HG03575 (cell line): ENCODE measurements at regions not wholly inside any gene's neighbourhood (a gene's known extent, or its start where the extent isn't known, plus 50 kb on each side); places are given as distances from the start of the nearest gene placed in this dataset.

Source experiments
- ATAC-seq: cut with Tn5 transposase; IDR thresholded peaks from one replicate; pipeline ENCODE4 v1.9.1; 2021; ENCODE audit not compliant: unreplicated experiment, insufficient number of reproducible peaks, low FRiP score; ENCODE audit errors: extremely low read depth

DNA sequence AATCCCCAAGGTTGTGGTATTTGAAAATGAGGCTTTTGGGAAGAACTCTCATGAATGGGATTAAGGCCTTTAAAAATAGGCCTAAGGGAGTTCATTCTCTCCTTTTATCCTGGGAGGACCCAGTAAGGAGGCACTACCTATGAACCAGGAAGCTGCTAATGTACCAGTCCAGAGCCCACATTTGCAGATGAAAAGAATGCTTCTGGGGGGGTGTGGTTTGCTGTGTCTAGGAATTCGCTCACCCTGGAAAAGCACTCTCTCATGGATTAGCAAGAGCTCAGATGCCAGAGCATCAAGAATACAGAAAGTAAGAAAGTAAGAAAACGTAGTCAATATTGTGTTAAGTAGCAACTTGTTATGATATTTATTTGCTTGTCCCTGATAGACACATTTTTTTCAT, 785.7 kb upstream of the GYPC start:
- ATAC-seq, result no peak

DNA sequence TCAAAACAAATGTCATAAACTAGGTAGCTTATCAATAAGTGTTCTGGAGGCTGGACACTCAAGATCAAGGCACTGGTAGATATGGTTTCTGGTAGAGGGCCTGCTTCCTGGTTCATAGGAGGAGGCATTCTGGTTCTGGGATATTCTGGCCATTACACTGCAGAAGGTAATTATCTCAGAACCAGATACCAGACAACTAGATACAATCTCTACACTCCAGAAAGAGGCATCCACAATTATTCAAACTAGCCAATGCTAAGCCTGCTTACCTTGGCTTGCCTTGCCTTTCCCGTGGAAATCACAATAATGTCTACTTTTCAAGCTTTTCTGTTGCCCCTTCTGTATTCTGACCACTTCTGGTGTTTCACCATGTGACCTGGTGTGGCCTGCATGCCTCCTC, 785.2 kb upstream of the GYPC start:
- ATAC-seq, result no peak

DNA sequence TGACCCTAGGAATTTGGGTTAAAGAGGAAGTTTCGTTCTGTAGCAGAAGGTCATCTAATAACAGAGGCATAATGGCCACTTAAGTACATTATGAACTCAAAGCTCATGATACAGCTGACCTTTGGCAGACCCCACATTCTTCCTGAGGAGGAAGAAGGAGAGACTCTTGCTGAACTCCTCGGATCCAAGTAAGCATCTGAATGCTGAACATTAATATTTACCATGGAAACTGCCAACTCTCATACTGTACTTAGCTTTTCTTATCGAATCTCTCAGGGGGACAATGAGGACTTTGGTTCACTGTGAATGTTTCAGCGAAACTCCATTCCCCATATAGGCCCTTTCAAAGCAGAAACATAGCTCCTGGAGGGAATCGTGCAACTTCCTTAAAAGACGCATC, 781.4 kb upstream of the GYPC start:
- no peak for ATAC-seq

DNA sequence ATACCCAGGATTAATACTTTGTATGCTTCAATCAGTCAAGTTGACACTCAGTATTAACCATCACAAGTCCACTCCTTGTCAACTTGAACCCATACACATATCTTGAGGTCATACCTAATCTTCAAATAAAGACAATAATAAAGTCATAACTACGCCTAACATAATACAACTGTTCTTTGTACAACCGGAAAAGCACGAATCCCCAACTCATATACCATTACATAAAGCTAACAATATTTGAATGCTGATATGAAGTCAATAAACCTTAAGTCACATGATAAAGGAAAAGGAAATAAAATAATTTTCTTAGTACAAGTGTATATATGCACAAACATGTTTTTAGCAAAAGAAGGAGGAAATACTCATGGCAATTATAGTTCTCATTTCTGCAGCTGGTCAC, 770.6 kb upstream of the GYPC start:
- ATAC-seq, result no peak

DNA sequence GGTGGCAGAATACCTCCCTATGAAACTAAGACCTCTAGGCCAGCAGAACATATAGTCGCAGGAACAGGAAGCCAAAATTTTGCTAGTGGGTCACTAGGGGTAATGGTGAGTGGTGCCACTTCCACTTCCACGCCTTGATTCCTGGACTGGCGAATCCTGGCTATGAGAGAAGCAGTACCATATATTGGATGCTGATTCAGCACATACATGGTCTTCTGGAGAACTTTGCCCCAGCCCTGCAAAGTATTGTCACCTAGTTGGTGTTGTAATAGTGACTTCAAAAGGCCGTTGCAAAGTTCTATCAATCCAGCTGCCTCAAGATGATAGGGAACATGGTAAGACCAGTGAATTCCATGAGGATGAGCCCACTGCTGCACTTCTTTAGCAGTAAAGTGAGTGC, 769.8 kb upstream of the GYPC start:
- no peak for ATAC-seq

DNA sequence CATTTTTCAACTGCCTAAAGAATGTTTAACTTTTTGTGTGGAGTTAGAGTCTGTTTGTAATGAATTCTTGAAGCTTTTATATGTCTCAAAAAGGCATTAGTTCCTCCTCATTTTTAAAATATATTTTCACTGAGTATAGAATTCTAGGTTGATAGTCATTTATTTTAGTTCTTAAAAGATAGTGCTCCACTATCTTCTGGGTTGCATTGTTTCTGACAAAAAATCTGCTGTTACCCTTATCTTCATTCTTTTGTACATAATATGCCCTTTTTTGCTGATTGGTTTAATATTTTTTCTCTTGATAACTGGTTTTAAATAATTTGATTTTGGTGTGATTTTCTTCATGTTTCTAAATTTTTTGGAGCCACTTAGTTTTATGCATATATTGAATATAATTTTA, 754.7 kb upstream of the GYPC start:
- ATAC-seq, result no peak

DNA sequence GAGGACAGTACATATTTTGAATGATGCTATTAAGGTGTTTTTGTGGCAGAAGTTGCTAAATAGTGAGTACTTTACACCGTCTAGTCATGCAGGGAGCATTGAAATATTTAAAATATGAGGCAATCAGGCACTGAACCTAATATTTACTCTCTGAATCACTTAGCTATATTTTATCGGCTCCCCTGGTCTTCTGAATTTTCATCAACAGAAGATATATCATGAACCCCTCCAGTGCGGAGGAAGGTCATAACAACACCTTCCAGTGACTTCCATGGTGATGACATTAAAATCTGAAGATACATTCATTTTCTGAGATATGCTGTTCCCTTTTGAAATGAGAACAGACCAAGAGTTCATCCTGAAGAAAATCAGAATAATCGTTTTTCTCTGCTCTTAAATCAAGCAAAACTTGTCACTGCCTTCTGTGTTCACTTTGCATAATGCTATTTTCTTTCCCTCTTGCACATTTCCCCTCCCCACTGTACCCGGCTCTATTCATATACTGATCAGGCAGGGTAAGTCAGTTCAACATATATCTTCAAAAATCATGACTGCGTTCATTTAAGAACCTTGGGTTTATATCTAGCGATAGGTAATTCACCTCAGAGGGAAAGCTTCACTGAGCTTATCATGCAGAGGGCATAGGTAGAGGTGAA, 729.9 kb upstream of the GYPC start:
- ATAC-seq, result no peak

DNA sequence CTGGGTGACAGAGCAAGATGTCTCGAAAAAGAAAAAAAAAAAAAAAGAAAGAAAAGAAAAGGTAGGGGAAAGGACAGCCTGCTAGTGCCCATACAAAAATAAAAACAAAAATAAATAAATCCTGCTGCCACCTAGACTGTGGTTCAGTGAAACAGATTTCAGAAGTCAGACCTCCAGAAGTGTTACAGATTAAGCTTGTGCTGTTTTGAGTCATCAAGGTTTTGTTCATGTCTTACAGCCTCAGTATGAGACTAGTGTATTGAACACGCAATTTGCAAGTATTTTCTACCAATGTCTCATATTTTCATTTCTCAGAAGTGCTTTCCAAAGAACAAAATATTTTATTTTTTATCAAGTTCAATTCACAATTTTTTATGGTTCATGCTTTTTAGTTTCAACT, 720.4 kb upstream of the GYPC start:
- no peak for ATAC-seq

DNA sequence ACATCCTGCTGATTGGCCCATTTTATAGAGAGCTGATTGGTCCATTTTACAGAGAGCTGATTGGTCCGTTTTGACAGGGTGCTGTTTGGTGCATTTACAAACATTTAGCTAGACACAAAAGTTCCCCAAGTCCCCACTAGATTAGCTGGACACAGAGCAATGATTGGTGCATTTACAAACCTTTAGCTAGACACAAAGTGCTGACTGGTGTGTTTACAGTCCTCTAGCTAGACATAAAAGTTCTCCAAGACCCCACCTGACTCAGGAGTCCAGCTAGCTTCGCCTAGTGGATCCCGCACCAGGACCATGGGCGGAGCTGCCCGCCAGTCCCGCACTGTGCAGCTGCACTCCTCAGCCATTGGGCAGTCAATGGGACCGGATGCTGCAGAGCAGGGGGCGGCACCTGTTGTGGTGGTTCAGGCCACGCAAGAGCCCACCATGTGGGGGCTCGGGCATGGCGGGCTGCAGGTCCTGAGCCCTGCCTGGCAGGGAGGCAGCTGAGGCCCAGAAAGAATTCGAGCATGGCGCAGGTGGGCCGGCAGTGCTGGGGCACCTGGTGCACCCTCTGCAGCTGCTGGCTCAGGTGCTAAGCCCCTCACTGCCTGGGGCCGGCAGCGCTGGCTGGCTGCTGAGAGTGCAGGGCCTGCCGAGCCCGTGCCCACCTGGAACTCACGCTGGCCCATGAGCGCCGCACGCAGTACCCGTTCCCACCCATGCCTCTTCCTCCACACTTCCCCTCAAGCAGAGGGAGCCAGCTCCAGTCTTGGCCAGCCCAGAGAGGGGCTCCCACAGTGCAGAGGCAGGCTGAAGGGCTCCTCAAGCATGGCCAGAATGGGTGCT, 713.2 kb upstream of the GYPC start:
- no peak for ATAC-seq

DNA sequence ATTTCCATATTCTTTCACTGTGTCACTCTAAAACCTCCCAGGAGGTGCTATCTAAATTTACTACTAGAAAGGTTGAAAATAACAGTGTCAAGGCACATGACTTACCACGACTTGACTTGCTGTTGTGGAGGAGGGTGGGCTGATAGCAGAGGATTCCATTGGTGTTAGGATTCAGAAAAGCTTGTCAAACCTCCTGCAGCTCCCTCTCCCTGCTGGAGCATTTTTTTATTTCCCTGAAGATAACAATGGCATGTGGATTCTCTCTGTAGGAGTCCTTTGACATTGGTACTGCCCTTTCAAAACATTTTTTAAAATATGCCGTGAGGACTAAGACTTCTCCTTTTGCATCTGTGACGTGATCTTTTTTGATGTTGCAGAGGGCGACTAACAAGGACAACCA, 696.9 kb upstream of the GYPC start:
- no peak for ATAC-seq

DNA sequence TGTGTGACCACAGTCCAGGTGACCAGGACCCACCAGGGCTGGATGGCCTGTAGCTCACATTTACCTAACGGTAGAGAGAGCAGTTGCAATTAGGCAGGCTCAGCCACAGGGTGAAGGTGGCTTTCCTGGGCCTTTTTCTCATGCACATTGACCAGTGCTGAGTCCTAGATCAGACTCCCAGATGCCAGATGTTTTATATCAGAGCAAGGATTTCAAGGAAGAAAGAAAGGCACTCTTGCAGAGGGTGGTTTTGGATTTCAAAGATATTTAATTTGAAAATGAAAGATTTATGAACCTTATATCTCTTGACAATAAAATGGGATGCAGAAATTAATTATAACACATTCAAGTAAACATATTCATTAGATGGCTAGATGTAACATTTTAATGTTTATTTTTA, 694.2 kb upstream of the GYPC start:
- ATAC-seq, result no peak

DNA sequence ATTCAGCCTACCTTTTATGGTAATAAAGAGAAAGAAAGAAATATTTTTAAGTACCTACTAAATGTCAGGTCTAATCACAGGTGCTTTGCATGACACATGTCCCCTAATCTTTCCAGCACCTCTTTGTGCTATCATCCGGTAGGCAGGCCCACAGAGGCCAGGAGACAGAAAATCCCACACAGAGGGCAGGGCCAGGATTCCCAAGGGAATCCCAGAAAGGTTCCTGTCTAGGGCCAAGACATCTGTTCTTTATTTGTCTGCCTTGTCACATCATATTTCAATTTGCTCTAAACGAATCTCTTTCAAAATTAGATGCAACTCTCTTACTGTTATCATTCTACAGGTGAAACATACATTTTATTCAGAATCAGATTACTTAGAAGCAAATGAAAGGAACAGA, 676.1 kb upstream of the GYPC start:
- no peak for ATAC-seq

DNA sequence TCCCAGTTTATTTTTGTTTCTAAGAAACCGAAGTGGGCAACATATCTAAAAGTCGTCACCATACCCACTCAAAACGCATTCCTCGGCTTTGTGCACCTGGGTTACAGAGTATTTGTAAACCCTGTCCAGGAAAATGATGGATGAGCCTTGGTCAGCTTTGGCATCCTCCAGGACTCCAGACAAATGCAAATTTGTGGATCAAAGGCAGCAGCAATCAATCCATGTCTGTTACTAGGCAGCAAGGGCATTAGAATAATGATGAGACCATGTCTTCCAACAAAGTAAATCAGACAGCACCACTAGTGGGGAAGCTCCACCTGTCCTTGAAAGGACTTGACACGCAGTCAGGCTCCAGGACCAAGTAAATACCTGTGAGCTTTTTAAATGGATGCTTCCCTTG, 672.6 kb upstream of the GYPC start:
- ATAC-seq, result no peak

DNA sequence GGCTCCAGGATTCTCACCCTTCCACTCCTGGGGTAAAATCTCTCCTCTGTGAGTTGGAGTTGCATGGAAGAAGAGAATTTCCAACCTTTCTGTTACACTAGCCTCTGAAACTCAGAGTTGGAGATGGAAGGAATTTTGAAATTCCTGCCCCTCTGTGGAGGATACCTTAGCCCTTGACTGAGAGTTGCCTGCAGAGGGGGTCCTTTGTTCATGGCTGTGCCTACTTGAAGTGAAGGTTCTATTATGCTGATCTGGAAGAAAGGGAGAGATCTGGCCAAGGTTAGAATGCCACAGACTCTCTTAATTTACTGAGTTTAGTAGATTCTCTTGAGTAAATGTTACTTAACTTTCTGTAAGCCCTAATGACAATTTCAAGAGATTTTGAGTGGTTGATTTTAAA, 626.6 kb upstream of the GYPC start:
- ATAC-seq, result no peak

DNA sequence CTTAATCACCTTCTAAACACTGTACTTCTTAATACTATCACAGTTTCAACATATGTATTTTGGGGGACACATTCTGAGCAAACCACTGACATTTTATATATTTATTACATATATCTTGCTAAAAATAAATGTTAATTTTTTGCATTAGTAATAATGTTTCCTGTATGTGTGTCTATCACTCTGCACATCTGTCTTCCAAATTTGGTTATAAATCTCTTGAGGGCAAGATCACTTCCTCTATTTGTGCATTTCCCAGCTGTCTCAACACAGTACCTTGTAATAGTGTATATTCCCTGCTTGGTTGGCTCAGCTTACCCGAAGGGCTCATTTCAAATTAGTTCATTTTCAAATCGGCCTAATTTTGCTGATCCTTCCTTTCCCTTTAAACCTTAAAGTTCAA, 617.1 kb upstream of the GYPC start:
- ATAC-seq, result no peak

DNA sequence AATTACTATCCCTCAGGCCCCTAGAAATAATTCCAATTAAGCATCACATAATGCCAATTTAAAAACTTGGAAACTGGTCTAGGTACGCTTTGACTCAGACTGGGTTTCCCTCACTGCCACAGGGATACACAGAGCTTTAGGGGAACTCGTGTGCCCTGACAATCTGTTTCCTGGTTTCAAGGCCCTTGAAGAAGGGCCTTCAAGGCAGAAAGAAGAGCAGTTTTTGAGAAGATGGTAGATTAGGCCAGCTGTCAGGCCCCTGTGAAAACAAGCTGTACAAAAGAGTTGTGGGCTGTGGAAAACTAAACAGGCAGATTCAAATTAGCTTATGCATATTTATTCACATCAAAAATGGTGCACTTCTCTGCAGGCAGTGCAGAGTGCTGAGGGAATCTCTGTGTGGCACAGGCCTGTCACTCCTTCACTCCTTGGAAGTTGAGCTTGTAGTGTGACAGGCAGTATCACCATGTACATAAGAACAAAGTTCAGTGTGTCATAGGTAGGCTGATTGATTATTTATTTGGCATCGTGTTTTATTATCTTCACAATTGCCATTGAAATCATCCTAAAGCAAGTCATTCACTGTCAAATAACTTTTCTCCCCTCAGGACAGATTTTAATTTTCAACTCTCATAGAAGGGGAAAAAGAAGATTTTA, 614.4 kb upstream of the GYPC start:
- no peak for ATAC-seq

DNA sequence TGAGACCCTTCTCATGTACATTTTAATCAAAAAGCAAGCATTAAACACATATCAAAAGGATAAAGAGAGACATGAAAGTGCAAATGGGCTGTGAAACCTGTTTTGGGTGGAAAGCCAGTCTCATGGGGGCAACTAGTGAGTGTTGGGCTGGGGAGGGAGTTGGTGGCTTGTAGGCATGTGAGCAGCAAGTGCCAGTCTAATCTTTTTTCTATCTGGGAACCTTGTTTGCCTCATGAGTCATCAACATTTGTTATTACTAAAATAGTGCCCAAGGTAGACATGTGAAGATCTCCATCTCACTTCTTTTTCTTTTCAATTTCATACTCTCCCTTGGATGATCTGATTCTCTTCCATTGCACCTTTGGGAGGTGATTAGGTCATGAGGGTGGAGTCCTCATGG, 613.9 kb upstream of the GYPC start:
- no peak for ATAC-seq

DNA sequence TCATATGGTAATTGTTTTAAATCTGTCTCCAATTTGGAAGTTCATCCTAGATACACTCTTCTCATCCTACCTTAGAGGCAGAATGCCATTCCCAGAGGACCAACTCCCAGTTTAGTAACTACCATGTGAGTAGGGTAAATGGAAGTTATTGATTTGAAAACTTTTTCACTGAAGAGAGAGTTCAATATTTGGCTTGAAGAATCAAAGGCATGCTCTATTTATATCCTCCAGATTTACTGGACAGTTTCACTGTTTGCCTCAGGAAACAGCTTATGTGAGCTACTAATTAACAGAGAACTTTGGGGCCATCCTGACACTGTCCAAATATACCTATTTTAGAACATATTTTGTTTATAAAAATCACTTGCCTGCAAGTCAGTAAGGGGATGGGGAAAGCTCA, 607.2 kb upstream of the GYPC start:
- no peak for ATAC-seq

DNA sequence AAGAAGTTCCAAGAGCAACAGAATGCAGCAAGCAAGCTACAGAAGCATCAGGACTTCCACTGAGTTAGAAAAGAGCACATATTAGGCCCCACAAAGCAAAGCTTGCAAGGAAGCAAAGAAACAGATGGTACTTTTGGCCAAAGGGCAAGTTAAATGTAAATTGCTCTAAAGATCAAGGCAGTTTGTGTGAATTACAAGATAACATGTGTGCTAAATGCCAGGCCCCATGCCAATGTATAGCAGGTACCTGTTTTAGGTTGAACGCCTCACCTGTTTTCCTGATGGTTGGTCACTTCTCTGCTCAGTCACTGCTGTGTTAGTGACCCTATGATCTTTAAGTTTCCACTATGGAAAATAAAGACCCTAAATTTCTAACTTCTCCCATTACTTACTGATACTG, 606.5 kb upstream of the GYPC start:
- ATAC-seq, result no peak

DNA sequence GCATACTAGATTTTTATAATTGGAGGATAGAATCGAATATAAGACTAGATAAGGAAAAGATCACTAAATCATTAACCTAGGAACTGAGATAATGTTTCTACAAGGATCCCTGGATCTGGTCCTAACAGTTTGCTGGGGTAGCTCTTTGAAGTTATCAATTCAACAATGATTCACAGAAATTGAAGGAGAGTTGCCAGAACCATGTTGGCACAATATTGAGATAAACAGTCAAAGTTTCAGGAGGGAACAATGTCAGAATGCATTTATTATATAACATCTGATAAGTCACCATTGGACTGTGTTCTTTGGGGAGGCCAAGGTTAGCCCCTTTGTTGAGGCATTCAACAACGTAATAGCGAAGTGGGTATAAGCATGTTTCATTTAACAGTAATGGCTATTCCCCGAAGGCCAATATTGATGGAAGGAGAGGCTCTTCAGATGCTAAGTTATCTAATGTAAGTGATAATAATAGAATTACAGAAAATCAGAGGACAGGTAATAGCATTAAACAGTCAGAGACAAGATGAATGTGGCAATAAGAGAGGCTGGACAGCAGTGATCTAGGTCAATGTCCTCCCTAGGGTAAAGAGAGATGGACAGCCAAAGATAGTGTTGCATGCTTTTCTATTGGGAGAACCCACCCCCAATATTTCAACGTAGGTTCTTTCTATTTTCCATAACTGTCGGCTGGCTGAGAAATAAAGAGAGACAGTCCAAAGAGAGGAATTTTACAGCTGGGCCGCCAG, 604.8 kb upstream of the GYPC start:
- no peak for ATAC-seq
